Keratinocyte (primary cell): ENCODE measurements at regions not wholly inside any gene's neighbourhood (a gene's known extent, or its start where the extent isn't known, plus 50 kb on each side); places are given as distances from the start of the nearest gene placed in this dataset.
"Not testable (repeated sequence)": the region's sequence is repeated elsewhere in the genome, so short reads cannot be mapped to it uniquely, and the experiment has no call there.

Experiments used
- DNase-seq: peaks from one replicate; pipeline ENCODE4 v3.0.0-alpha.2; 2011; ENCODE audit warnings: low read depth, missing footprints, low spot score
- FAIRE-seq: peaks from 2 replicates; lab custom pipeline; 2011; peaks lifted over from hg19 to GRCh38; lab: Jason Lieb, UNC
- H2AFZ ChIP-seq: 2 replicates; pipeline ENCODE4 v1.6.0; 2012; ENCODE audit warnings: low read length, control low read depth, inconsistent platforms; ENCODE audit not compliant: control insufficient read depth
- H3K27ac ChIP-seq: 2 replicates; pipeline ENCODE4 v1.5.1; 2011; ENCODE audit warnings: low read length; ENCODE audit not compliant: control insufficient read depth, insufficient read depth
- H3K27me3 ChIP-seq: 3 replicates; pipeline ENCODE4 v1.6.0; 2011; ENCODE audit warnings: low read length; ENCODE audit not compliant: control insufficient read depth, insufficient read depth; ENCODE audit errors: extremely low read depth
- H3K36me3 ChIP-seq, 2 experiments: 2 replicates in 1 of 2; 3 replicates in 1 of 2; pipeline ENCODE4 v1.5.1; 2011; ENCODE audit warnings: low read length in 2 of 2, mild to moderate bottlenecking in 1 of 2; ENCODE audit not compliant: control insufficient read depth in 2 of 2, insufficient read depth in 2 of 2; ENCODE audit errors: extremely low read depth in 1 of 2
- H3K4me1 ChIP-seq: 3 replicates; pipeline ENCODE4 v1.5.1; 2011; ENCODE audit warnings: low read length; ENCODE audit not compliant: control insufficient read depth, insufficient read depth; ENCODE audit errors: extremely low read depth
- H3K4me2 ChIP-seq: 3 replicates; pipeline ENCODE4 v1.6.0; 2011; ENCODE audit warnings: low read depth, low read length; ENCODE audit not compliant: control insufficient read depth, insufficient read depth; ENCODE audit errors: extremely low read depth
- H3K4me3 ChIP-seq, 3 experiments: fragments of 200-600 bp in 1 of 3; sonication (generic) in 1 of 3; 2 replicates in 2 of 3; 3 replicates in 1 of 3; pipeline ENCODE4 v1.5.1; 2011 to 2016; ENCODE audit warnings: low read length in 3 of 3, mild to moderate bottlenecking in 3 of 3, control low read depth in 2 of 3, inconsistent platforms in 1 of 3, low read depth in 1 of 3, mixed read lengths in 1 of 3, mixed run types in 1 of 3, moderate library complexity in 1 of 3; ENCODE audit not compliant: control insufficient read depth in 2 of 3, insufficient read depth in 2 of 3; ENCODE audit errors: extremely low read depth in 1 of 3
- H3K79me2 ChIP-seq: 2 replicates; pipeline ENCODE4 v1.6.0; 2012; ENCODE audit warnings: low read length; ENCODE audit not compliant: control insufficient read depth, insufficient read depth
- H3K9ac ChIP-seq: 3 replicates; pipeline ENCODE4 v1.6.0; 2011; ENCODE audit warnings: low read length; ENCODE audit not compliant: control insufficient read depth, insufficient read depth; ENCODE audit errors: extremely low read depth
- H3K9me1 ChIP-seq: 3 replicates; pipeline ENCODE4 v1.6.0; 2011; ENCODE audit warnings: low read length; ENCODE audit not compliant: control insufficient read depth, insufficient read depth; ENCODE audit errors: extremely low read depth
- H3K9me3 ChIP-seq: 2 replicates; pipeline ENCODE4 v1.5.1; 2012; ENCODE audit warnings: low read depth, low read length; ENCODE audit not compliant: control insufficient read depth
- H4K20me1 ChIP-seq: 3 replicates; pipeline ENCODE4 v1.6.0; 2011; ENCODE audit warnings: low read length; ENCODE audit not compliant: control insufficient read depth, insufficient read depth; ENCODE audit errors: extremely low read depth
- EZH2 ChIP-seq: IDR thresholded peaks from one replicate; pipeline ENCODE4 v1.6.1; 2012; ENCODE audit warnings: inconsistent platforms, mild to moderate bottlenecking, low read length, moderate library complexity
- dilution Hi-C: fragments of 300-500 bp; cut with MboI; formaldehyde crosslinking; loops from one replicate; pipeline ENCODE4 v1.7.0; 2020; ENCODE audit warnings: low sequenced_read_pairs; ENCODE audit not compliant: extremely low pct_ligation_motif_present
- TF ChIP-seq, protein P1 (sequence below), 3 experiments: IDR thresholded peaks in 1 of 3; conservative IDR thresholded peaks in 1 of 3; optimal IDR thresholded peaks in 1 of 3; 2 replicates in 2 of 3; 3 replicates in 1 of 3; pipeline versions ENCODE3 to v1.5.1; 2011; ENCODE audit warnings: low read length in 3 of 3, mild to moderate bottlenecking in 3 of 3, moderate library complexity in 2 of 3, control low read depth in 1 of 3, inconsistent platforms in 1 of 3; ENCODE audit not compliant: insufficient read depth in 2 of 3; ENCODE audit errors: extremely low read depth in 1 of 3

DNA sequence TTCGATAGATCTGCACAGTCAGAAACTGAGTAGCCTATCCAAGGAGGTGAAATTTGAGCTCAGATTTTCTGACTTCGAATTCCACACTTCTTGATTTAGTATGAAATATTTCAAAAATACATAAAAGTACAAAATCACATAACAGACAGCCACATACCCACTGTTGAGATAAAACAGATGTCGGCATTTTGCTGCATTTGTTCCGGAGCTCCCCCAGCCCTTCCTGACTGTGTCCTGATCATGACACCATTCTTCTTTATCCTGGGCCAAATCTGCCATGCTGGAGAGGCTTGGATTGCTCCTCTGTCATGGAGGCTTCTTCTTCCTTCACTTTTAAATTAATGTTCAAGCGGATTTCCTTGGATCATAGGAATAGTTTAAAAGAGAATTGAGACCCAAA, 124.2 kb upstream of the RBPJ start:
- H3K79me2 ChIP-seq, result no peaks in the 10 kb centered on the region
- DNase-seq (no peak), FAIRE-seq (no peak)
- peaks cover 15% of the 10 kb centered on the region for H3K4me1 ChIP-seq
- no peaks in the 10 kb centered on the region for H3K36me3 ChIP-seq
- H3K9me3 ChIP-seq, result no peaks in the 10 kb centered on the region
- no peak overlapping the region for H3K9ac ChIP-seq
- TF ChIP-seq, protein P1, sequence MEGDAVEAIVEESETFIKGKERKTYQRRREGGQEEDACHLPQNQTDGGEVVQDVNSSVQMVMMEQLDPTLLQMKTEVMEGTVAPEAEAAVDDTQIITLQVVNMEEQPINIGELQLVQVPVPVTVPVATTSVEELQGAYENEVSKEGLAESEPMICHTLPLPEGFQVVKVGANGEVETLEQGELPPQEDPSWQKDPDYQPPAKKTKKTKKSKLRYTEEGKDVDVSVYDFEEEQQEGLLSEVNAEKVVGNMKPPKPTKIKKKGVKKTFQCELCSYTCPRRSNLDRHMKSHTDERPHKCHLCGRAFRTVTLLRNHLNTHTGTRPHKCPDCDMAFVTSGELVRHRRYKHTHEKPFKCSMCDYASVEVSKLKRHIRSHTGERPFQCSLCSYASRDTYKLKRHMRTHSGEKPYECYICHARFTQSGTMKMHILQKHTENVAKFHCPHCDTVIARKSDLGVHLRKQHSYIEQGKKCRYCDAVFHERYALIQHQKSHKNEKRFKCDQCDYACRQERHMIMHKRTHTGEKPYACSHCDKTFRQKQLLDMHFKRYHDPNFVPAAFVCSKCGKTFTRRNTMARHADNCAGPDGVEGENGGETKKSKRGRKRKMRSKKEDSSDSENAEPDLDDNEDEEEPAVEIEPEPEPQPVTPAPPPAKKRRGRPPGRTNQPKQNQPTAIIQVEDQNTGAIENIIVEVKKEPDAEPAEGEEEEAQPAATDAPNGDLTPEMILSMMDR (optimal IDR thresholded peaks at IDR 0.05 in 1 of 3, IDR thresholded peaks at IDR 0.05 in 1 of 3, conservative IDR thresholded peaks at IDR 0.05 in 1 of 3; ENCODE audit: extremely low read depth in 1 of 3, insufficient read depth in 2 of 3, low read length in 3 of 3), result no peak
- TF ChIP-seq EZH2, result no peak
- peaks cover 13% of the 10 kb centered on the region for H3K27me3 ChIP-seq
- dilution Hi-C loops, result no loop called here
- no peaks in the 10 kb centered on the region for H3K9me1 ChIP-seq
- no peak overlapping the region for H3K4me3 ChIP-seq
- H3K27ac ChIP-seq, result no peak overlapping the region
- no peak overlapping the region for H2AFZ ChIP-seq
- H3K4me2 ChIP-seq, result no peak overlapping the region
- no peaks in the 10 kb centered on the region for H4K20me1 ChIP-seq

DNA sequence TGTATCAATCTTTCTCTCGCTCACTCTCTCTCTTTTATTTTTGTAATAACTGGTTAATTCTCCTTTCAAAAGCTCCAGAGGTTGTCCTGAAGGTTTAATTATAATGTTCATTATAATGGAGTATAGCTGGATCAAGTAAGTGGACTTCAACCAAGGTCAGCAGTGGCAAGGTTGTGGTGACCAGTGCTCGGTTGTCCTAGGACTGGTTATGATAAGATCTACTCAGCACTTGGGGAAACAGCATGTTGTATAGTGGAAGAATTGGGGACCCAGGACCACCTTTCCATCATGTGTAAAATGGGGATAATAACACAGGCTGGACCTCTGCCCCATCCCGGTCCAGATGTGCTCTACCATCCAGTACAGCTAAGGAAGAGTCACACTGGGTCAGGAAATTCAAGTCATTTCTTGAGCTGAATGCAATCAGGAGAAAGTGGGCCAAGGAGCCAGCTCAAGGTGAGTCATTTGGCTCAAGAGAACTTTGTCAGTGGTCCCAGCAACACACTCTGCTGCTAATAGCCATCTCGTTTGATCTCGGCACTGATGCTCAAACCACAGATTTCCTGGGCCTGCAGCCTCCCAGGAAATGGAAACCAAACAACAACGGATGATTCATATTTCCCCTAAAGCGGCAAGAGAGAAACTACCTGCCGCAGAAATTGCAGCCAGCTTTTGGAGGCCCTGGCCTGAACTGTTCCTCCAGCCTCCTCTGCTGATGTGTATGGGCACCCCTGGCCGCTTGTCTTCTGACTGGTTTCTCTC, 123.6 kb upstream of the RBPJ start:
- peak; percentile 100 for FAIRE-seq
- H2AFZ ChIP-seq, result no peak overlapping the region
- H3K27me3 ChIP-seq, result peaks cover 13% of the 10 kb centered on the region

DNA sequence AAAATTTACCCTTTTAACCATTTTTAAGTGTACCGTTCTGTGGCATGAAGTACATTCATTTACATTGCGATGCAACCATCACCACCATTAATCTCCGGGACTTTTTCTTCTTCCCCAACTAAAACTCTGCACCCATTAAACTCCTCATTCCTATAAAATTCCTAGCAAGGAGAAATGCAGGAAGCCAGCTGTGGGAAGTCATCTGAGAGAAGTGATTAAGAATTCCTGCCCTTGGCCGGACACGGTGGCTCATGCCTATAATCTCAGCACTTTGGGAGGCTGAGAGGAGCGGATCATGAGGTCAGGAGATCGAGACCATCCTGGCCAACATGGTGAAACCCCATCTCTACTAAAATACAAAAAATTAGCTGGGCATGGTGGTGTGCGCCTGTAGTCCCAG, 121.9 kb upstream of the RBPJ start:
- H3K9me1 ChIP-seq, H2AFZ ChIP-seq, H3K4me2 ChIP-seq, H3K36me3 ChIP-seq, H3K9me3 ChIP-seq, FAIRE-seq, dilution Hi-C loops, H3K79me2 ChIP-seq, DNase-seq, H3K9ac ChIP-seq, H4K20me1 ChIP-seq, H3K4me3 ChIP-seq, H3K27ac ChIP-seq: not testable (repeated sequence)
- peaks cover 13% of the 10 kb centered on the region for H3K27me3 ChIP-seq
- peaks cover 15% of the 10 kb centered on the region for H3K4me1 ChIP-seq

More for the DNA sequence above, 123.6 kb upstream of the RBPJ start:
- no peaks in the 10 kb centered on the region for H4K20me1 ChIP-seq
- TF ChIP-seq, protein P1 (optimal IDR thresholded peaks at IDR 0.05 in 1 of 3, IDR thresholded peaks at IDR 0.05 in 1 of 3, conservative IDR thresholded peaks at IDR 0.05 in 1 of 3; ENCODE audit: extremely low read depth in 1 of 3, insufficient read depth in 2 of 3, low read length in 3 of 3), result no peak
- TF ChIP-seq EZH2, result no peak
- no peaks in the 10 kb centered on the region for H3K79me2 ChIP-seq
- no peak overlapping the region for H3K4me3 ChIP-seq
- H3K27ac ChIP-seq, result peak overlapping the region; percentile 48
- no peaks in the 10 kb centered on the region for H3K9me1 ChIP-seq
- dilution Hi-C loops, result no loop called here
- H3K9me3 ChIP-seq, result no peaks in the 10 kb centered on the region
- H3K4me2 ChIP-seq, result peak overlapping the region; percentile 69
- peaks cover 15% of the 10 kb centered on the region for H3K4me1 ChIP-seq
- peak overlapping the region; percentile 24 for H3K9ac ChIP-seq
- H3K36me3 ChIP-seq, result no peaks in the 10 kb centered on the region
- no peak for DNase-seq
